HepG2 (cell line): ENCODE measurements at regions not wholly inside any gene's neighbourhood (a gene's known extent, or its start where the extent isn't known, plus 50 kb on each side); places are given as distances from the start of the nearest gene placed in this dataset.

ENCODE experiments used
- PHB2 ChIP-seq: fragments of 450-650 bp; IDR thresholded peaks from 2 replicates; pipeline ENCODE4 v1.6.1; 2018; ENCODE audit not compliant: partially characterized antibody
- TCF7L2 ChIP-seq: IDR thresholded peaks from 2 replicates; pipeline ENCODE4 v1.6.1; 2011; ENCODE audit warnings: mild to moderate bottlenecking, low read depth, low read length, moderate library complexity
- ZFX ChIP-seq: sonication (generic); formaldehyde crosslinking; IDR thresholded peaks from 2 replicates; pipeline ENCODE4 v1.4.0; 2020; ENCODE audit warnings: mild to moderate bottlenecking, low read depth, missing genetic modification reagents, moderate library complexity
- ZNF331 ChIP-seq: sonication (generic); formaldehyde crosslinking; IDR thresholded peaks from 2 replicates; pipeline ENCODE4 v1.4.0; 2020; ENCODE audit warnings: missing genetic modification reagents
- TF ChIP-seq, protein P1 (sequence below): sonication (generic); formaldehyde crosslinking; IDR thresholded peaks from 2 replicates; pipeline ENCODE4 v1.5.0; 2020; ENCODE audit warnings: mild to moderate bottlenecking, missing genetic modification reagents, moderate library complexity

DNA sequence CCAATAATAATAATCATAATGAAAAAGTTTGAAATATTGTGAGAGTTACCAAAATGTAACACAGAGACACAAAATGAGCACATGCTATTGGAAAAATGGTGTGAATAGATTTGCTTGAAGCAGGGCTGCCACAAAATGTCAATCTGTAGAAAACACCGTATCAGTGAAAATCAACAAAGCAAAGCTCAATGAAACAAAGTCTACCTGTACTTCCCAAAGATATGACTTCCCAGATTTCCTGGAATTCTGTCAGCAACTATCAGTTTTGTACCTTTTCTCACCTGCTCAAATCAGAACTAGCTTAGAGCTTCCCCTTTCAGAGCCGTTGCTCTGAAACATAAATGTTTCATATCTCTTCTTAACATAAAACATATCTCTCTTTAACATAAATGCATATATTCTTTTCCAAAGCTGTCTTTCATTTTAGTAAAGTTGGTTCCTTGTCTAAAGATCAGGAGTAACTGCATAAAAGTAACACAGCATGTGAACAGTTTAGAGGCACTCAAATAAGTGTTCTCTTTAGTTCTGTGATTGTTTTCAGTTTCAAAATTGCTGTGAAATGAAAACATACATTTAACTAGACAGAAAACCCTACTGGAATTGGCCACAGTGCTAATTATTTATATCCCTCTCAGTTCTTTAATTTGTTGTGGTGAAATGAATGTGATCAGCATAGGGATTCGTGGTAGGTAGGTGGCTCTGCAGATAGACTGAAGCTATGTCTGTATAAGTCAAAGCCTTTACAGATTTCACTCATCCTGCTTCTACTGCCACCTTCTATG, 262.5 kb downstream of the KCNJ3 start:
- no peak for TF ChIP-seq PHB2
- TF ChIP-seq ZNF331 (CRISPR knock-in tag), result no peak
- no peak for TF ChIP-seq ZFX (CRISPR knock-in tag)
- TF ChIP-seq TCF7L2, result no peak
- TF ChIP-seq, protein P1, sequence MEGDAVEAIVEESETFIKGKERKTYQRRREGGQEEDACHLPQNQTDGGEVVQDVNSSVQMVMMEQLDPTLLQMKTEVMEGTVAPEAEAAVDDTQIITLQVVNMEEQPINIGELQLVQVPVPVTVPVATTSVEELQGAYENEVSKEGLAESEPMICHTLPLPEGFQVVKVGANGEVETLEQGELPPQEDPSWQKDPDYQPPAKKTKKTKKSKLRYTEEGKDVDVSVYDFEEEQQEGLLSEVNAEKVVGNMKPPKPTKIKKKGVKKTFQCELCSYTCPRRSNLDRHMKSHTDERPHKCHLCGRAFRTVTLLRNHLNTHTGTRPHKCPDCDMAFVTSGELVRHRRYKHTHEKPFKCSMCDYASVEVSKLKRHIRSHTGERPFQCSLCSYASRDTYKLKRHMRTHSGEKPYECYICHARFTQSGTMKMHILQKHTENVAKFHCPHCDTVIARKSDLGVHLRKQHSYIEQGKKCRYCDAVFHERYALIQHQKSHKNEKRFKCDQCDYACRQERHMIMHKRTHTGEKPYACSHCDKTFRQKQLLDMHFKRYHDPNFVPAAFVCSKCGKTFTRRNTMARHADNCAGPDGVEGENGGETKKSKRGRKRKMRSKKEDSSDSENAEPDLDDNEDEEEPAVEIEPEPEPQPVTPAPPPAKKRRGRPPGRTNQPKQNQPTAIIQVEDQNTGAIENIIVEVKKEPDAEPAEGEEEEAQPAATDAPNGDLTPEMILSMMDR (CRISPR knock-in tag), result no peak
